ENCODE measurements at regions not wholly inside any gene's neighbourhood (a gene's known extent, or its start where the extent isn't known, plus 50 kb on each side); places are given as distances from the start of the nearest gene placed in this dataset.
A peak's percentile ranks its signal among the peaks of the same experiment; 100 is the strongest.

DNA sequence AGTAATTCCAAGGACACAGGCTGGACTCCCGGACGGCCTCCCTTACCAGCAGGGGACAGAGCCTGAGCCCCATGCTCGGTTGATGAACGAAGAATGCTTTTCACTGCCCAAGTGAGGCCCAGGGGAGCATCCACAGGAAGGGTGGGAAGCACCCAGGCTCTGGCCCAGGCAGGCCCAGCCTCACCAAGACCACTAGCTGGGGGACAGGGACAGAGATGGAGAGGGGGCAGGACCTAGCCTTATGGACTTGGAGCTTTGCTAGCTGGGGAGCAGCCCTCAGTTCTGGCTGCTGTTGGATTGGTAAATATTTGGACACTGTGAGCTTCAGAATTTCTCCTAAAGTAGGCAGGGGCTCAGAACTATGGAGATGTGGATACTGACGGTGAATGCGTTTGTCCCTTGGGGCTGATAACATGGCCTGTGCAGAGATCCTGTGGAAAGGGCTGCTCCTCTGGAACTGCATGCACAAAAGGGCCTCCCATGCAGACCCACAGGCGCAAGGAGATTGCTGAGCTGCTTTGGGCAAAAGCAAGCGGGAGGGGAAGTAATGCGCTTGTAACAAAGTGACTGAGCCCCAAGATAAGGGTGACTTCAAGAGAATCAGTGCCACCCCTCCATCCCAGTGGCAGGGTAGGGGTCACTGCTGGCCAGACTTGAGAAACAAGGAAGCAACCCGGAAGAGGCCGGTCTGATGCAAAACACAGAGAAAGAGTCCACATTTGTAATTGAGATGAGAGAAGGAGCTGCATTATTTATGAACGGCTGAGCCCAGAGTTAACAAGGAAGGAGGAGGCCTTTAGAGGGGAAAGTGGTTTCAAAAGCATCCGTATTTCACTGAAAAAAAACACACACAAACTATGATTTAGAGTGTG, 70.1 kb upstream of the MEF2A start:
- Histone ChIP-seq H3K36me3 (no peaks in the 10 kb centered on the region), H3K27me3 (no peaks in the 10 kb centered on the region), H3K27ac (peak overlapping the region in 1 of 2 donors; percentile 1), H3K4me1 (no peaks in the 10 kb centered on the region), H3K4me3 (no peak overlapping the region), H3K9me3 (no peaks in the 10 kb centered on the region)
- no peak for TF ChIP-seq POLR2A (IDR thresholded peaks at IDR 0.05)
- TF ChIP-seq, protein P1, sequence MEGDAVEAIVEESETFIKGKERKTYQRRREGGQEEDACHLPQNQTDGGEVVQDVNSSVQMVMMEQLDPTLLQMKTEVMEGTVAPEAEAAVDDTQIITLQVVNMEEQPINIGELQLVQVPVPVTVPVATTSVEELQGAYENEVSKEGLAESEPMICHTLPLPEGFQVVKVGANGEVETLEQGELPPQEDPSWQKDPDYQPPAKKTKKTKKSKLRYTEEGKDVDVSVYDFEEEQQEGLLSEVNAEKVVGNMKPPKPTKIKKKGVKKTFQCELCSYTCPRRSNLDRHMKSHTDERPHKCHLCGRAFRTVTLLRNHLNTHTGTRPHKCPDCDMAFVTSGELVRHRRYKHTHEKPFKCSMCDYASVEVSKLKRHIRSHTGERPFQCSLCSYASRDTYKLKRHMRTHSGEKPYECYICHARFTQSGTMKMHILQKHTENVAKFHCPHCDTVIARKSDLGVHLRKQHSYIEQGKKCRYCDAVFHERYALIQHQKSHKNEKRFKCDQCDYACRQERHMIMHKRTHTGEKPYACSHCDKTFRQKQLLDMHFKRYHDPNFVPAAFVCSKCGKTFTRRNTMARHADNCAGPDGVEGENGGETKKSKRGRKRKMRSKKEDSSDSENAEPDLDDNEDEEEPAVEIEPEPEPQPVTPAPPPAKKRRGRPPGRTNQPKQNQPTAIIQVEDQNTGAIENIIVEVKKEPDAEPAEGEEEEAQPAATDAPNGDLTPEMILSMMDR (IDR thresholded peaks at IDR 0.05): no peak
- no peak for DNase-seq
- intact Hi-C loops (cut with DNase I; ENCODE audit: low total_unique reads): no loop called here

GRCh38 chr15:99496302-99496629, 69.5 kb upstream of the MEF2A start:
- intact Hi-C loops (cut with DNase I; ENCODE audit: low total_unique reads): no loop called here
- no peak overlapping the region for H3K4me3 ChIP-seq
- DNase-seq: no peak
- H3K27ac ChIP-seq: peak overlapping the region in 1 of 2 donors; percentile 1
- TF ChIP-seq POLR2A (IDR thresholded peaks at IDR 0.05): no peak
- TF ChIP-seq, protein P1 (IDR thresholded peaks at IDR 0.05): no peak
- no peaks in the 10 kb centered on the region for H3K9me3 ChIP-seq
- no peaks in the 10 kb centered on the region for H3K4me1 ChIP-seq
- H3K27me3 ChIP-seq: no peaks in the 10 kb centered on the region
- no peaks in the 10 kb centered on the region for H3K36me3 ChIP-seq

- Histone ChIP-seq H3K9me3 (no peaks in the 10 kb centered on the region), H3K36me3 (no peaks in the 10 kb centered on the region), H3K27me3 (no peaks in the 10 kb centered on the region), H3K4me1 (peaks cover 0 to 4% of the 10 kb centered on the region in 2 donors), H3K4me3 (no peak overlapping the region), H3K27ac (no peak overlapping the region)
- intact Hi-C loops (cut with DNase I; ENCODE audit: low total_unique reads): no loop called here
- TF ChIP-seq, protein P1 (IDR thresholded peaks at IDR 0.05): no peak
- no peak for TF ChIP-seq POLR2A (IDR thresholded peaks at IDR 0.05)
- DNase-seq: no peak
Observed at GRCh38 chr15:99502182-99502581, 63.6 kb upstream of the MEF2A start.

DNA sequence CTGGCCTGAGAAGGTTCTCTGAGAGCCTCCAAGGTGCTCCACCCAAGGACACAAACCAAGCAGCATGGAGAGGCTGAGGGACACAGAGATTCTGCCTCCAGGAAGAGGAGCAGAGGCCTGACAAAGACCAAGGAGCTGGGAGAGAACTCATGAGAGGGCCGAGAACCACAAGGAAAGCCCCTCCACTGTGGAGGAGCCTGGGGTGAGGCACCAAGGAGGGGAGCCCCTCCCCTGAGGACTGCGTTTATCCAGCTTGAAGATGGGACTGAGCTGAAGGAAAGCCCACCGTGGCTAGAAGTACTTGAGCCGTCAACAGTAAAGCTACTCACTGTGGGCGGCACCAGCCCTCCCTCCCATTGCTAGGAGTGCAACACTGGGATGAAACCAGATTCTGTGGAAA, 63.1 kb upstream of the MEF2A start:
- DNase-seq: no peak
- Histone ChIP-seq H3K4me3 (no peak overlapping the region), H3K36me3 (no peaks in the 10 kb centered on the region), H3K27ac (no peak overlapping the region), H3K4me1 (peaks cover 0 to 4% of the 10 kb centered on the region in 2 donors), H3K9me3 (no peaks in the 10 kb centered on the region), H3K27me3 (no peaks in the 10 kb centered on the region)
- TF ChIP-seq POLR2A (IDR thresholded peaks at IDR 0.05): no peak
- TF ChIP-seq, protein P1 (IDR thresholded peaks at IDR 0.05): no peak
- intact Hi-C loops (cut with DNase I; ENCODE audit: low total_unique reads): no loop called here

- H3K9me3 ChIP-seq: no peaks in the 10 kb centered on the region
- intact Hi-C loops (cut with DNase I; ENCODE audit: low total_unique reads): no loop called here
- DNase-seq: no peak
- no peak overlapping the region for H3K4me3 ChIP-seq
- H3K27ac ChIP-seq: no peak overlapping the region
- no peaks in the 10 kb centered on the region for H3K36me3 ChIP-seq
- no peak for TF ChIP-seq POLR2A (IDR thresholded peaks at IDR 0.05)
- TF ChIP-seq, protein P1 (IDR thresholded peaks at IDR 0.05): no peak
- peaks cover 0 to 4% of the 10 kb centered on the region in 2 donors for H3K4me1 ChIP-seq
- no peaks in the 10 kb centered on the region for H3K27me3 ChIP-seq
Observed at GRCh38 chr15:99503411-99503810, 62.4 kb upstream of the MEF2A start.

Measured in uterus (tissue), 3 donors.